ENCODE measurements at regions not wholly inside any gene's neighbourhood (a gene's known extent, or its start where the extent isn't known, plus 50 kb on each side); places are given as distances from the start of the nearest gene placed in this dataset.
"Not testable (repeated sequence)": the region's sequence is repeated elsewhere in the genome, so short reads cannot be mapped to it uniquely, and the experiment has no call there.

- CTCF ChIA-PET (ENCODE audit: partially characterized antibody); H4K5ac ChIP-seq (ENCODE audit: insufficient read length, low read depth, low read length); H3K18ac ChIP-seq (ENCODE audit: extremely low read depth, low read length); H3K79me1 ChIP-seq (ENCODE audit: low read depth, low read length); H2BK120ac ChIP-seq (replicated peaks; ENCODE audit: low read depth, low read length); H3K4me3 ChIP-seq (ENCODE audit: extremely low read depth in 1 of 4, insufficient read depth in 2 of 4, low read depth in 3 of 4, low read length in 4 of 4); H2AK5ac ChIP-seq (ENCODE audit: low read depth, low read length); H3K4ac ChIP-seq (replicated peaks; ENCODE audit: insufficient read length, low read depth, low read length); H3K23me2 ChIP-seq (ENCODE audit: low read depth, low read length); H3K4me1 ChIP-seq (replicated peaks in 1 of 4; ENCODE audit: control insufficient read depth in 3 of 4, insufficient read depth in 4 of 4, low read length in 3 of 4); H3K14ac ChIP-seq (ENCODE audit: insufficient read length); H3K23ac ChIP-seq (ENCODE audit: insufficient read length); H3K36me3 ChIP-seq (ENCODE audit: control insufficient read depth in 2 of 4, insufficient read depth in 4 of 4, low read length in 3 of 4); H3K9me3 ChIP-seq (ENCODE audit: insufficient read depth in 2 of 2, low read depth in 1 of 2, low read length in 1 of 2); DNase-seq (ENCODE audit: low read depth in 1 of 2, low spot score in 2 of 2); H2AFZ ChIP-seq (ENCODE audit: low read length); H4K91ac ChIP-seq (replicated peaks; ENCODE audit: insufficient read length, low read length); H4K8ac ChIP-seq (ENCODE audit: extremely low read depth, insufficient read depth, low read length); FAIRE-seq; H3K4me2 ChIP-seq (ENCODE audit: insufficient read depth in 1 of 2, low read depth in 2 of 2, low read length in 2 of 2); H2BK15ac ChIP-seq (ENCODE audit: low read length); H2BK20ac ChIP-seq (ENCODE audit: low read length); H3K56ac ChIP-seq (replicated peaks; ENCODE audit: insufficient read length, low read depth, low read length); H2BK12ac ChIP-seq (ENCODE audit: low read depth, low read length); H2BK5ac ChIP-seq (ENCODE audit: low read depth, low read length); H3K27ac ChIP-seq (ENCODE audit: low read depth, low read length); POLR2A ChIA-PET (ENCODE audit: partially characterized antibody); H3K9ac ChIP-seq (replicated peaks in 1 of 4; ENCODE audit: extremely low read depth in 1 of 4, low read depth in 3 of 4, low read length in 3 of 4); H4K20me1 ChIP-seq (replicated peaks in 1 of 2; ENCODE audit: control insufficient read depth in 1 of 2, insufficient read depth in 2 of 2, low read length in 2 of 2); H3K27me3 ChIP-seq (replicated peaks in 1 of 4; ENCODE audit: control insufficient read depth in 3 of 4, extremely low read depth in 1 of 4, insufficient read depth in 3 of 4, low read length in 3 of 4); H3K79me2 ChIP-seq (ENCODE audit: control insufficient read depth in 1 of 2, insufficient read depth in 2 of 2, low read length in 2 of 2): not testable (repeated sequence)
- 87% methylated on average over 3 of the region's 3 CpGs; no CpG with 5 or more reads in 1 of the 2 experiments for WGBS, 2 experiments (ENCODE audit: extremely low coverage in 1 of 2, insufficient coverage in 1 of 2, insufficient read length in 1 of 2, insufficient replicate concordance in 2 of 2, low coverage in 1 of 2, low lambda C conversion rate in 2 of 2, missing lambda C conversion rate in 1 of 2)
Observed at GRCh38 chr13:44775290-44775689, 199.2 kb upstream of the TSC22D1 start.
